Panc1 (cell line): ENCODE measurements at regions not wholly inside any gene's neighbourhood (a gene's known extent, or its start where the extent isn't known, plus 50 kb on each side); places are given as distances from the start of the nearest gene placed in this dataset.

ENCODE experiments used
- ATAC-seq: fragments of 200-7000 bp; cut with Tn5 transposase; 2 replicates; pipeline ENCODE4 v1.9.1; 2020; ENCODE audit warnings: mild to moderate bottlenecking, moderate library complexity
- BruUV-seq: library from RNA; stranded (reverse); fragments of 400-500 nt; replicated peaks from 2 replicates; lab custom pipeline; 2021; lab: Mats Ljungman, UMichigan
- CTCF ChIA-PET: fragments of 300-600 bp; sonication (Branson Sonifier 250); formaldehyde crosslinking; loops from one replicate; lab custom pipeline; 2022; ENCODE audit warnings: antibody characterized with exemption; lab: Charles Lee
- POLR2A ChIA-PET: fragments of 300-600 bp; sonication (Branson Sonifier 250); formaldehyde crosslinking; loops from one replicate; lab custom pipeline; 2022; ENCODE audit warnings: antibody characterized with exemption; lab: Charles Lee
- DNase-seq: peaks from one replicate; pipeline ENCODE4 v3.0.0-alpha.2; 2010; ENCODE audit warnings: low read depth, low spot score
- H3K27ac ChIP-seq: 2 replicates; pipeline ENCODE4 v1.5.1; 2011; ENCODE audit warnings: mild to moderate bottlenecking, low read length, inconsistent platforms
- H3K27me3 ChIP-seq: fragments of 200-500 bp; sonication (Bioruptor generic); 2 replicates; pipeline ENCODE4 v1.6.0; 2014; ENCODE audit warnings: low read length, inconsistent platforms; ENCODE audit not compliant: control insufficient read depth, insufficient read depth
- H3K36me3 ChIP-seq: fragments of 200-500 bp; sonication (Bioruptor generic); 2 replicates; pipeline ENCODE4 v1.5.1; 2014; ENCODE audit warnings: inconsistent platforms, mild to moderate bottlenecking, low read length, moderate library complexity; ENCODE audit not compliant: control insufficient read depth, insufficient read depth
- H3K4me1 ChIP-seq: 2 replicates; pipeline ENCODE4 v1.5.1; 2011; ENCODE audit warnings: inconsistent platforms, mild to moderate bottlenecking, low read length, moderate library complexity; ENCODE audit not compliant: control insufficient read depth, insufficient read depth
- H3K4me3 ChIP-seq, 2 experiments: 2 replicates each; pipeline ENCODE4 v1.5.1; 2011 to 2012; ENCODE audit warnings: low read depth in 2 of 2, low read length in 2 of 2, mild to moderate bottlenecking in 2 of 2, inconsistent platforms in 1 of 2, moderate library complexity in 1 of 2
- H3K9me3 ChIP-seq: fragments of 200-500 bp; sonication (Bioruptor generic); 2 replicates; pipeline ENCODE4 v1.5.1; 2014; ENCODE audit warnings: low read depth, mild to moderate bottlenecking, inconsistent platforms, low read length, moderate library complexity; ENCODE audit not compliant: control insufficient read depth, insufficient read depth
- POLR2AphosphoS5 ChIP-seq: IDR thresholded peaks from 2 replicates; pipeline ENCODE4 v1.6.1; 2012; ENCODE audit warnings: mild to moderate bottlenecking, low read depth, low read length, moderate library complexity
- SIN3A ChIP-seq: IDR thresholded peaks from 2 replicates; pipeline ENCODE4 v1.6.1; 2012; ENCODE audit warnings: low read depth, mild to moderate bottlenecking, low read length, moderate library complexity, borderline replicate concordance; ENCODE audit not compliant: insufficient read depth
- TCF7L2 ChIP-seq: IDR thresholded peaks from 2 replicates; pipeline ENCODE4 v1.6.1; 2011; ENCODE audit warnings: mild to moderate bottlenecking, low read depth, low read length, inconsistent platforms
- in situ Hi-C: cut with HindIII; loops from 2 replicates; pipeline ENCODE4 v1.10.0; 2016; ENCODE audit warnings: low sequenced_read_pairs, low pct_unique_long_range_greater_than_20kb
- intact Hi-C: fragments of 100-400 bp; cut with micrococcal nuclease; formaldehyde crosslinking; loops from one replicate; pipeline ENCODE4 v1.10.0; 2022; ENCODE audit not compliant: unreplicated experiment
- TF ChIP-seq, protein P1 (sequence below): fragments of 450-650 bp; IDR thresholded peaks from 2 replicates; pipeline ENCODE4 v1.5.1; 2017; ENCODE audit warnings: mild to moderate bottlenecking
- TF ChIP-seq, protein P2 (sequence below), 2 experiments: IDR thresholded peaks; 2 replicates each; pipeline ENCODE4 v1.6.1; 2011 to 2012; ENCODE audit warnings: low read depth in 2 of 2, control low read depth in 1 of 2, low read length in 1 of 2, mild to moderate bottlenecking in 1 of 2, moderate library complexity in 1 of 2; ENCODE audit not compliant: insufficient read depth in 1 of 2

DNA sequence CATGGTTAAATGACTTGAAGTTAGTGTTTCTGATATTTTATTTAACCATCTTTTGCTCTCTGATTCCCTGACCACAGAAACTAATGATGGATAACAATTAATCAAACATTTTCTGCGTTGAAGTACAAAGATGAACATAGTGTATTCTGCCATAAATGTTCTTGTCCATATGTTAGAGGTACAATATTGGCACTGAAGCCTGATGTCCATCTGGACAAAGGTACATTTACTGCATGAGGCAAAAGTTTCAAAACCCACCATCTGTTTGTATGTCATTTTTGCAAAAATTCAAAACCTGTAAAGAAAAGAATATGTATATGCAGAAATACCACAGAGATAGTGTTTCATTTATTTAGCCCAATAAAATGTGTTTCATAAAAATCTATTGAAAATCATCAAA is 861.5 kb downstream of the ANKRD7 start:
- TF ChIP-seq POLR2AphosphoS5 (no peak), TCF7L2 (no peak), SIN3A (no peak)
- TF ChIP-seq, protein P1, sequence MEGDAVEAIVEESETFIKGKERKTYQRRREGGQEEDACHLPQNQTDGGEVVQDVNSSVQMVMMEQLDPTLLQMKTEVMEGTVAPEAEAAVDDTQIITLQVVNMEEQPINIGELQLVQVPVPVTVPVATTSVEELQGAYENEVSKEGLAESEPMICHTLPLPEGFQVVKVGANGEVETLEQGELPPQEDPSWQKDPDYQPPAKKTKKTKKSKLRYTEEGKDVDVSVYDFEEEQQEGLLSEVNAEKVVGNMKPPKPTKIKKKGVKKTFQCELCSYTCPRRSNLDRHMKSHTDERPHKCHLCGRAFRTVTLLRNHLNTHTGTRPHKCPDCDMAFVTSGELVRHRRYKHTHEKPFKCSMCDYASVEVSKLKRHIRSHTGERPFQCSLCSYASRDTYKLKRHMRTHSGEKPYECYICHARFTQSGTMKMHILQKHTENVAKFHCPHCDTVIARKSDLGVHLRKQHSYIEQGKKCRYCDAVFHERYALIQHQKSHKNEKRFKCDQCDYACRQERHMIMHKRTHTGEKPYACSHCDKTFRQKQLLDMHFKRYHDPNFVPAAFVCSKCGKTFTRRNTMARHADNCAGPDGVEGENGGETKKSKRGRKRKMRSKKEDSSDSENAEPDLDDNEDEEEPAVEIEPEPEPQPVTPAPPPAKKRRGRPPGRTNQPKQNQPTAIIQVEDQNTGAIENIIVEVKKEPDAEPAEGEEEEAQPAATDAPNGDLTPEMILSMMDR: no peak
- TF ChIP-seq, protein P2, sequence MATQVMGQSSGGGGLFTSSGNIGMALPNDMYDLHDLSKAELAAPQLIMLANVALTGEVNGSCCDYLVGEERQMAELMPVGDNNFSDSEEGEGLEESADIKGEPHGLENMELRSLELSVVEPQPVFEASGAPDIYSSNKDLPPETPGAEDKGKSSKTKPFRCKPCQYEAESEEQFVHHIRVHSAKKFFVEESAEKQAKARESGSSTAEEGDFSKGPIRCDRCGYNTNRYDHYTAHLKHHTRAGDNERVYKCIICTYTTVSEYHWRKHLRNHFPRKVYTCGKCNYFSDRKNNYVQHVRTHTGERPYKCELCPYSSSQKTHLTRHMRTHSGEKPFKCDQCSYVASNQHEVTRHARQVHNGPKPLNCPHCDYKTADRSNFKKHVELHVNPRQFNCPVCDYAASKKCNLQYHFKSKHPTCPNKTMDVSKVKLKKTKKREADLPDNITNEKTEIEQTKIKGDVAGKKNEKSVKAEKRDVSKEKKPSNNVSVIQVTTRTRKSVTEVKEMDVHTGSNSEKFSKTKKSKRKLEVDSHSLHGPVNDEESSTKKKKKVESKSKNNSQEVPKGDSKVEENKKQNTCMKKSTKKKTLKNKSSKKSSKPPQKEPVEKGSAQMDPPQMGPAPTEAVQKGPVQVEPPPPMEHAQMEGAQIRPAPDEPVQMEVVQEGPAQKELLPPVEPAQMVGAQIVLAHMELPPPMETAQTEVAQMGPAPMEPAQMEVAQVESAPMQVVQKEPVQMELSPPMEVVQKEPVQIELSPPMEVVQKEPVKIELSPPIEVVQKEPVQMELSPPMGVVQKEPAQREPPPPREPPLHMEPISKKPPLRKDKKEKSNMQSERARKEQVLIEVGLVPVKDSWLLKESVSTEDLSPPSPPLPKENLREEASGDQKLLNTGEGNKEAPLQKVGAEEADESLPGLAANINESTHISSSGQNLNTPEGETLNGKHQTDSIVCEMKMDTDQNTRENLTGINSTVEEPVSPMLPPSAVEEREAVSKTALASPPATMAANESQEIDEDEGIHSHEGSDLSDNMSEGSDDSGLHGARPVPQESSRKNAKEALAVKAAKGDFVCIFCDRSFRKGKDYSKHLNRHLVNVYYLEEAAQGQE (IDR thresholded peaks at IDR 0.05; ENCODE audit: insufficient read depth in 1 of 2, low read depth in 2 of 2, low read length in 1 of 2): no peak
- H3K27me3 ChIP-seq: no peaks in the 10 kb centered on the region
- ChIA-PET CTCF (no interaction called here), POLR2A (no interaction called here)
- intact Hi-C loops: no loop called here
- in situ Hi-C loops: no loop called here
- H3K27ac ChIP-seq: no peak overlapping the region
- no peaks in the 10 kb centered on the region for H3K4me1 ChIP-seq
- BruUV-seq: no TSS peak
- ATAC-seq (no peak), DNase-seq (no peak)
- H3K36me3 ChIP-seq: no peaks in the 10 kb centered on the region
- H3K9me3 ChIP-seq: no peaks in the 10 kb centered on the region
- H3K4me3 ChIP-seq: no peak overlapping the region

DNA sequence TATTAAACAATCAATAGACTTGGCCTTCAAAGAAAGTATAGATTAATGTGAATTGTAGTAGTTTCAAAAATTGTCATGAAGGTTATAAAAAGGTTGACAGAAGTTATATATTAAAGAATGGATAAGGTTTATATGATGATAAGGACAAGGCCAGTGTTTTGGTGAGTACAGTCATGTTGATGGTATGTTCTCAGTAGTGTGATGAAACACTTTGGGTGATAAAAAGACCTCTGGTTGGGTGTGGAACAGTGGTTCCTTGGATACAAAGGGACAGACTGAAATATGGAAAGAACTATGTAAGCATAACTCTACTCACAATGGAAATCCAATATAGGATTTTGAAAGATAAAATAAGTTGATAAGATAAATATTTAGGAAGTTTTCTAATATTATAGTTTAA is 866.3 kb downstream of the ANKRD7 start:
- intact Hi-C loops (no loop called here), in situ Hi-C loops (no loop called here)
- Histone ChIP-seq H3K4me1 (no peaks in the 10 kb centered on the region), H3K36me3 (no peaks in the 10 kb centered on the region), H3K4me3 (no peak overlapping the region), H3K9me3 (no peaks in the 10 kb centered on the region), H3K27ac (no peak overlapping the region), H3K27me3 (no peaks in the 10 kb centered on the region)
- BruUV-seq: no TSS peak
- DNase-seq: no peak
- CTCF ChIA-PET: no interaction called here
- TF ChIP-seq POLR2AphosphoS5 (no peak), TCF7L2 (no peak), SIN3A (no peak)
- TF ChIP-seq, protein P2 (IDR thresholded peaks at IDR 0.05; ENCODE audit: insufficient read depth in 1 of 2, low read depth in 2 of 2, low read length in 1 of 2): no peak
- TF ChIP-seq, protein P1: no peak
- POLR2A ChIA-PET: no interaction called here
- no peak for ATAC-seq
